ENCODE measurements at regions not wholly inside any gene's neighbourhood (a gene's known extent, or its start where the extent isn't known, plus 50 kb on each side); places are given as distances from the start of the nearest gene placed in this dataset.

GRCh38 chr22:47561766-47562165, 799.3 kb downstream of the TBC1D22A start:
- Histone ChIP-seq H3K36me3 (no peaks in the 10 kb centered on the region), H3K9me3 (ENCODE audit: low read depth) (peaks cover 7% of the 10 kb centered on the region), H3K4me1 (ENCODE audit: low read depth) (no peaks in the 10 kb centered on the region), H3K4me3 (no peak overlapping the region), H3K27me3 (no peaks in the 10 kb centered on the region), H3K27ac (no peak overlapping the region)
- no peak for TF ChIP-seq CTCF (IDR thresholded peaks at IDR 0.05; ENCODE audit: low read depth, low read length)
- DNase-seq (ENCODE audit: low read depth in 1 of 2, low spot score in 1 of 2), result no peak

GRCh38 chr22:47561115-47561675, 798.7 kb downstream of the TBC1D22A start:
- Histone ChIP-seq H3K9me3 (ENCODE audit: low read depth) (peaks cover 7% of the 10 kb centered on the region), H3K4me1 (ENCODE audit: low read depth) (no peaks in the 10 kb centered on the region), H3K27ac (no peak overlapping the region), H3K4me3 (no peak overlapping the region), H3K27me3 (no peaks in the 10 kb centered on the region), H3K36me3 (no peaks in the 10 kb centered on the region)
- TF ChIP-seq CTCF (IDR thresholded peaks at IDR 0.05; ENCODE audit: low read depth, low read length), result no peak
- no peak for DNase-seq (ENCODE audit: low read depth in 1 of 2, low spot score in 1 of 2)

- no peaks in the 10 kb centered on the region for H3K36me3 ChIP-seq
These were observed 796.6 kb downstream of the TBC1D22A start for GRCh38 chr22:47558828-47559700.

GRCh38 chr22:47556473-47556872, 794.0 kb downstream of the TBC1D22A start:
- H3K4me3 ChIP-seq, result no peak overlapping the region
- TF ChIP-seq CTCF (IDR thresholded peaks at IDR 0.05; ENCODE audit: low read depth, low read length), result no peak
- H3K9me3 ChIP-seq (ENCODE audit: low read depth), result peaks cover 7% of the 10 kb centered on the region

More at GRCh38 chr22:47558828-47559700, 796.6 kb downstream of the TBC1D22A start:
- no peak for DNase-seq (ENCODE audit: low read depth in 1 of 2, low spot score in 1 of 2)
- TF ChIP-seq CTCF (IDR thresholded peaks at IDR 0.05; ENCODE audit: low read depth, low read length), result no peak
- H3K9me3 ChIP-seq (ENCODE audit: low read depth), result peaks cover 7% of the 10 kb centered on the region
- no peaks in the 10 kb centered on the region for H3K4me1 ChIP-seq (ENCODE audit: low read depth)
- no peaks in the 10 kb centered on the region for H3K27me3 ChIP-seq
- H3K27ac ChIP-seq, result no peak overlapping the region
- no peak overlapping the region for H3K4me3 ChIP-seq

GRCh38 chr22:47553436-47553835, 791.0 kb downstream of the TBC1D22A start:
- H3K9me3 ChIP-seq (ENCODE audit: low read depth), result peaks cover 7% of the 10 kb centered on the region
- no peak overlapping the region for H3K27ac ChIP-seq
- TF ChIP-seq CTCF (IDR thresholded peaks at IDR 0.05; ENCODE audit: low read depth, low read length), result no peak
- no peak overlapping the region for H3K4me3 ChIP-seq
- no peaks in the 10 kb centered on the region for H3K36me3 ChIP-seq
- no peaks in the 10 kb centered on the region for H3K4me1 ChIP-seq (ENCODE audit: low read depth)
- no peak for DNase-seq (ENCODE audit: low read depth in 1 of 2, low spot score in 1 of 2)
- H3K27me3 ChIP-seq, result no peaks in the 10 kb centered on the region

More at GRCh38 chr22:47556473-47556872, 794.0 kb downstream of the TBC1D22A start:
- DNase-seq (ENCODE audit: low read depth in 1 of 2, low spot score in 1 of 2), result no peak
- no peaks in the 10 kb centered on the region for H3K27me3 ChIP-seq
- H3K27ac ChIP-seq, result no peak overlapping the region
- H3K36me3 ChIP-seq, result no peaks in the 10 kb centered on the region
- H3K4me1 ChIP-seq (ENCODE audit: low read depth), result no peaks in the 10 kb centered on the region
